GM18858 (cell line): ENCODE measurements at regions not wholly inside any gene's neighbourhood (a gene's known extent, or its start where the extent isn't known, plus 50 kb on each side); places are given as distances from the start of the nearest gene placed in this dataset.

Experiments used
- ATAC-seq: cut with Tn5 transposase; IDR thresholded peaks from one replicate; pipeline ENCODE4 v1.9.1; 2021; ENCODE audit not compliant: unreplicated experiment

- no peak for ATAC-seq
These were observed 1192.2 kb downstream of the EFNB2 start for GRCh38 chr13:105343134-105343806.

DNA sequence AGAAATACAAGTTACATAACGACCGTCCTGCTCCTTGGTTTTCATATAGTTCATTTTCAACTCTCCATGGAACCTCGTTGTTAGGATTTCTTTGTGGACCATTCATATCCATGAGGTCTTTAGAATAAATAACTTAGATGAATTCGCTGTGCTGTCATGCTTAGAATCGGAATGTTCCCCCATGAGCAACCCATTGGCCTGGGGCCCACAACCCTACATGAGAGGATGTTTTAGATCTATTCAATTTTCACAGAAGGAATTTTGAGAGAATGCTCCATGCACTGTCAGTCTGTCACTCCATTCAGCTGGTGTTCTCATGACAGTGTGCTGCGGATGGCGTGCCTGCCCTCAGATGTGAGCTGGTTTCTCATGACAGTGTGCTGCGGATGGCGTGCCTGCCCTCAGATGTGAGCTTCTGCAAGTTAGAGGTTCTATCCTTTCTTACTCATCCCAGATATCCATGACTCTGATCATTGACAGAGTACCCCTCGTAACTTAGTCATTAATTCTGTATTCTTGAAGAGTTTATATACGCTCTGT, 1193.1 kb downstream of the EFNB2 start:
- ATAC-seq, result no peak

GRCh38 chr13:105341758-105342157, 1193.7 kb downstream of the EFNB2 start:
- no peak for ATAC-seq

DNA sequence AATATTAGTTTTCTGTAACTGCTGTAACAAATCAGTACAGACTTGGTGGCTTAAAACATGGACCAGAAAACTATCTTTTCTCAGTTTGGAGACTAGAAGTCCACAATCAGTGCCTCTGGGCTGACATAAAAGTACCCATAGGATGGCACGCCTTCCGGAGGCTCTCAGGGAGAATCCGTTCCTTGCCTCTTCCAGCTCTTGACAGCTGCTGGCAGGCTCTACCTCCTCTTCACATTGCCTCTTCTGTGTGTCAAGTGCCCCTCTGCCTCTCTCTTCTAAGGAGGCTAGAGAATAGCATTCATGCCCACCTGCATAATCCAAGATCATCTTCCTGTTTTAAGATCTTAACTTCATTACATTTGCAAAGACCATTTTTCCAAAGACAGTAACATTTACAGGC, 1194.2 kb downstream of the EFNB2 start:
- ATAC-seq, result no peak

GRCh38 chr13:105340061-105340606, 1195.3 kb downstream of the EFNB2 start:
- no peak for ATAC-seq

DNA sequence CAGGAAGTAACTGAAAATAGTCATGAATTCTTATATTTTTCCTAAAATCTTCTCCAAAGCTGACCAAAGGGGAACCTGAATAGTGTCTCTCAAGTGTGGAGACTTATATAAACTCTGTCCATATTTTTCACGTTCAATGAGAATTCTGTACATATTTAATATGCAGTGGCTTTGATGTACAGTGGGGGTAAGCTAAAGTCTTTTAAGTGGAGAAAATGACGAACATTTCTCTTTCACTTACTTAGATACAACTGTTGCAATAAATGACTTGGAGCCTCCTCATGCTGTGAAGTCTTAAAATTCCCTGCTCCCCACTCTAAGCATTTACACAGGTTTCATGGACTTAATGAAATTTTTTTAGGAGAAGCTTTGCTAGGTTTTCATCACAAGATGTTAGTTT, 1196.7 kb downstream of the EFNB2 start:
- no peak for ATAC-seq

DNA sequence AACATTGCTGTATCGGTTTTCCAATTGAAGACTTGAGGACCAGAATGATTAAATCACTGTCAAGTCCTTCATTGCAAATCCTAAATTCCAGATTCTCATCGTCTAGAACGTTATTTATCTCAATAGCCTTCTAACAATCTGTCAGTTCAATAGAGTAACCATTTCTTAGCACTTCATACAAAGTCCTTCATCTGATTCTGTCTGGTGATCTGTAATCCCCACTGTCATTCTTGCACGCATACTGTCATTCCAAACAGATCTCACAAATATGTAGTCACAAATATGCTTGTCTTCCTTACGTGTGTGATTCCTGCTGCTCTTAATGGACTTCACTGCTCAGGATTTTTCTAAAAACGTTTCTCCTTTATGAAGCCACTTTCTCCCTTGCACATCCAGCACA, 1197.5 kb downstream of the EFNB2 start:
- ATAC-seq, result no peak

- ATAC-seq, result no peak
These were observed 1198.5 kb downstream of the EFNB2 start for GRCh38 chr13:105336706-105337576.

DNA sequence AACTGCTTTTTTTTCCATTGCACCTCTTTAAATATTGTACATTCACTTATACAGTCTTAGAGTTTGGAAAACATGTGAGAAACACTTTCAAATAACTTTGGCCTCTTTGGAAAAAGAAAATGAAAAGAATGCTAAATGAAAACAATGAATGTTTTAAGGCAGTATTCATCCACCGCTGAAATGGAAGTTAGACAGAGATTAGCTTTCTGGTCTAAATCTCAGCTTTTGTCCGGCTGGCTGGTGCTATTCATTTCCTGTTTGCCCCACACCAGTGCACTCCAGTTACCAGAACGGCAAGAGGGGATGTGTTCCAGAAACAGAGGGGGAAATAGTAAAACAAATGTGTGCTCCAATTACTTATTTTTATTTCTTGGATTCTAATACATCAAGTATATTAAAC, 1201.3 kb downstream of the EFNB2 start:
- no peak for ATAC-seq

- no peak for ATAC-seq
These were observed 1202.0 kb downstream of the EFNB2 start for GRCh38 chr13:105333416-105333815.

DNA sequence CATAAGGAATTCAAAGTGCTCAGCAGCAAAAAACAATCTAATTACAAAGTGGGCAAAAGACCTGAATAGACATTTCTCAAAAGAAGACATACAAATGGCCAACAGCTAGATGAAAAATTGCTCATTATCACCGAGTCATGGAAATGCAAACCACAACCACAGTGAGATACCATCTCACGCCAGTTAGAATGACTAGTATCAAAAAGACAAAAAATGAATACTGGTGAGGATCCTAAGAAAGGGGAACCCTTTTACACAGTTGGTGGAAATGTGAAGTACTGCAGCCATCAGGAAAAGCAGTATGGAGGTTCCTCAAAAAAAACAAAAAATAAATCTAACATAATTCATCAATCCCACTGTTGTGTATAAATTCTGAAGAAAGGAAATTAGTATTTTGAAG, 1206.1 kb downstream of the EFNB2 start:
- ATAC-seq, result no peak

DNA sequence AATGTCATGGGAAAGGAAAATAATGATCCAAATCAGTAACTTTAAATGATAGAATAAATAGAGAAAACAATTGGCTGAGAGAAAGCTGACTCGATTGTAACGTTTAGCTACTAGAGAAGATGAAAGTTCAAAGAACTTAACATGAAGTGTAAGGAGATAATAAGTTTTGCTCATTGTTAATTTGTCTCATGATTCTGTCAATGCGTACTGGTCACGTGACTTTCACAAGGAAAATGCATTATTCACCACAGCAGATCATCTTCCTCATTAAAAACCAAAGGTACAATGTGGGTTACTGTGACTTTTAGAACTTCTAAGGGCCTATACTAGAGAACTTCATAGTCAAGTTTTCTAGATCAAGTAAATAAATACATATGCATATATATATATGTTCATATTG, 1207.2 kb downstream of the EFNB2 start:
- no peak for ATAC-seq

- ATAC-seq, result no peak
These were observed 1207.8 kb downstream of the EFNB2 start for GRCh38 chr13:105327581-105328126.

- ATAC-seq, result no peak
These were observed 1215.6 kb downstream of the EFNB2 start for GRCh38 chr13:105319875-105320274.

- no peak for ATAC-seq
These were observed 1218.7 kb downstream of the EFNB2 start for GRCh38 chr13:105316731-105317130.

DNA sequence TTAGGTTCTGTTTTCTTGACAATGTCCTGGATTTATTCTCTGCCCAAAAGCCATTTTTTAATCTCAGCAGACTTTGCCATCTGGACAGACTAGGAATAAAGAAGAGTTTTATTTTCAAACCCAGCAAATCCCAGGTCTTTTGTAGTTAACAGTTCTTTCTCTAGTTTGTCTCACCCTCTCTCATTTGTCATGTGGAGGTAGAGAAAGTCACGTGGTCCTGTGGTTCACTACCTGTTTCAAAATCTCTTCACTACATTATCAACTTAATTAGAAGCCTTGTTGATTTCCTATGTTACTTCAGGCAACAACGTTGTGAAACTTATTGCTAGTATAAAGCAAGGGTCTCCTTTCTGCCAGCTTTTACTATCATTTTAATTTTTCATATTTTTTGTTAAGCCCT, 1222.6 kb downstream of the EFNB2 start:
- no peak for ATAC-seq

- no peak for ATAC-seq
These were observed 1224.4 kb downstream of the EFNB2 start for GRCh38 chr13:105311094-105311493.

GRCh38 chr13:105307776-105308175, 1227.7 kb downstream of the EFNB2 start:
- no peak for ATAC-seq

DNA sequence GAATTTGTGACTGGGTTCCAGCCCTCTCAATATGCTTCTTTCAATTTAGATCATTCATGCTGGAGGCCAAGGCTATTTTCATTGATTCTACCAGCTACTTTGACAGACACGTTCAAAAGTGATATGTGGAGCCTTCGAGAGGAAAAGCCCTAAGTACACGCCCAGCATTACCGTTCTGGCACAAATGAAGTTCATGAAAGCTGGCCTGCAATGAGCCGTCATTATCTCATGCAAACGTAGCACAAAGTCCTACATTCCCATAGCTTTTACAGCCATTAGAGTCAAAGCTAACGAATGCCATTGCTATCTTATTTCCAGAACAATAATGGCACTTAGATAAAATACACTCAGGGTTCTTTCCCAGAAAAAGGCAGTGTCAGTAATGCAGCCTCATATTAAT, 1237.6 kb downstream of the EFNB2 start:
- ATAC-seq, result no peak

DNA sequence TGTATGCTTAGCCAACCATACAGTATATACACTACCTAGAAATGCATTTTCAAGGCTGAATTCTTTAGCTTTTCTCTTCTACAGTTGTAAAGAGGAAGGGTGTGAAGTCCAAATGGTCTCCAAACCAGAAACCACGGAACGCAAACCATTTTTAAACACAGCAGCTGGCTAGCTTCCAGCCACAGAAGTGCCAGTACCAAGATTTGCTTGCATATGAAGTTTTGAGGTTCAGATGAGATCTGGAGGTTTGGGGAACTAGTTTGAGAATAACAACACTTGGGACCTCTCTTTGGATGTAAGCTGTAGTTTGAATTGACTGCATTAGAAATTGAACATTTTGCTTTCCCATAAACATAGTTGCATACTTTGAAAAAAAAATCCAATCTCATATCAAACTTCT, 1243.5 kb downstream of the EFNB2 start:
- no peak for ATAC-seq

GRCh38 chr13:105290596-105290995, 1244.9 kb downstream of the EFNB2 start:
- no peak for ATAC-seq

- no peak for ATAC-seq
These were observed 1249.9 kb downstream of the EFNB2 start for GRCh38 chr13:105285526-105285925.
